ENCODE measurements at regions not wholly inside any gene's neighbourhood (a gene's known extent, or its start where the extent isn't known, plus 50 kb on each side); places are given as distances from the start of the nearest gene placed in this dataset.

GRCh38 chr5:116853992-116854391 lies 279.4 kb upstream of the SEMA6A start:
- Histone ChIP-seq H3K9me3 (ENCODE audit: low read length) (no peaks in the 10 kb centered on the region), H3K9me2 (ENCODE audit: insufficient read depth, low read length) (no peaks in the 10 kb centered on the region), H3K27ac (ENCODE audit: low read length) (no peak overlapping the region), H3K36me3 (ENCODE audit: insufficient read depth, low read length) (no peaks in the 10 kb centered on the region), H2AFZ (ENCODE audit: low read depth, low read length) (no peak overlapping the region), H3K27me3 (ENCODE audit: insufficient read depth, low read depth, low read length) (no peaks in the 10 kb centered on the region), H3F3A (ENCODE audit: insufficient read depth, low read length, poor library complexity, severe bottlenecking) (no peaks in the 10 kb centered on the region), H4K20me1 (ENCODE audit: insufficient read depth) (no peaks in the 10 kb centered on the region), H3K4me3 (ENCODE audit: low read length) (no peak overlapping the region), H3K9ac (ENCODE audit: low read length) (no peak overlapping the region), H3K79me2 (replicated peaks; ENCODE audit: insufficient read depth, low read length) (no peaks in the 10 kb centered on the region), H3K4me2 (ENCODE audit: low read length) (no peak overlapping the region)
- TF ChIP-seq TAF1 (IDR thresholded peaks at IDR 0.05; ENCODE audit: low read depth): no peak
- TF ChIP-seq POLR2AphosphoS5 (IDR thresholded peaks at IDR 0.05): no peak
- TF ChIP-seq EZH2 (IDR thresholded peaks at IDR 0.05; ENCODE audit: borderline replicate concordance, insufficient read depth, low read length, poor library complexity, severe bottlenecking): no peak
- no peak for TF ChIP-seq RAD21 (conservative IDR thresholded peaks at IDR 0.05)

DNA sequence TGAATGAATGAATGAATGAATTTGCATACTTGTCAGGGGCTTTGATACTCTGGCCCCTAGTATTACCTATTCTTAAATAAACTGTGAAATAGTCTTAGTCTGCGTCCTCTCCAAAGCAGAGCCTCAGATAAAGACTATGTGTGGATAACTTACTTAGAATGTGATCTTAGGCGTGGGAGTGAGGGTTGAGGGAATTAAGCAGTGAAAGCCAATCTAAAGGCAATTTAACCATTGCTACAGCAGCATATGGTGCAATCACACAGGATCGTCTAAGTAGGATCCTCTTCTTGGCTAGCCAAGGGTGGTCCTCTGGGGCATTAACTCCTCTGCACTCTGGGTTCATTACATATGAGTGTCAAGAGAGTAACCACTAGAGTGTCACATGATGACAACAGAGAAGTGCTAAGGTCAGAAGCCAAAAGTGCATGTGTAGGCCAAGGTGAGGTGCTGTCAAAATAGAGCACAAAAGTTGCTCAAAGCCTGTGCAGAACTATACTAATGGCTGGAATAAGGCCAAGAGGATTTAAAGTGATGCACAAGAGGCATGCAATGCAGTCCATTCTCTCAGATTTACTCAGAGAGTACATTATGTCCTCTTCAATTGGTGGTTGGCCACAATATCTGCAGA lies 274.4 kb upstream of the SEMA6A start:
- no peaks in the 10 kb centered on the region for H3F3A ChIP-seq (ENCODE audit: insufficient read depth, low read length, poor library complexity, severe bottlenecking)
- no peaks in the 10 kb centered on the region for H4K20me1 ChIP-seq (ENCODE audit: insufficient read depth)
- no peak overlapping the region for H3K27ac ChIP-seq (ENCODE audit: low read length)
- no peaks in the 10 kb centered on the region for H3K79me2 ChIP-seq (replicated peaks; ENCODE audit: insufficient read depth, low read length)
- H3K9ac ChIP-seq (ENCODE audit: low read length): no peak overlapping the region
- H3K4me2 ChIP-seq (ENCODE audit: low read length): no peak overlapping the region
- H3K27me3 ChIP-seq (ENCODE audit: insufficient read depth, low read depth, low read length): no peaks in the 10 kb centered on the region
- no peak for TF ChIP-seq EZH2 (IDR thresholded peaks at IDR 0.05; ENCODE audit: borderline replicate concordance, insufficient read depth, low read length, poor library complexity, severe bottlenecking)
- H3K9me2 ChIP-seq (ENCODE audit: insufficient read depth, low read length): no peaks in the 10 kb centered on the region
- no peak overlapping the region for H2AFZ ChIP-seq (ENCODE audit: low read depth, low read length)
- no peak overlapping the region for H3K4me3 ChIP-seq (ENCODE audit: low read length)
- no peaks in the 10 kb centered on the region for H3K9me3 ChIP-seq (ENCODE audit: low read length)
- H3K36me3 ChIP-seq (ENCODE audit: insufficient read depth, low read length): no peaks in the 10 kb centered on the region

DNA sequence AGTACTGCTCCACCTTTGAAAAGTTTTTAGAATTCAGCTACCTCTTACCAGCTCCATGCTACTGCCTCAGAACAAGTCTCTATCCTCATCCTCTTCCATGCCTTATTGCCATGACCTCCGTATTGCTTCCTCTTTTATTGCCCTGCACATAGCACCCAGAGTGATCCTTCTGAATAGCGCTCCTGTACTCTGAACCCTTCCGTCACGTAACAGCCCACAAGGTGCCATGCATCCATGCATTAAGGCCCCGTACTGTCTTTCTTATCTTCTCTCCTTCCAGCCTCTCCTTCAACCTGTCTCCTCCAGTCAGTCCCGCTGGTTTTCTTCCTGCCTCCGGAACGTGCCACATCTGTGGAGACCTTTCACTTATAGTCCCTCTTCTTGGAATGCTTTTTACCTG lies 273.3 kb upstream of the SEMA6A start:
- no peak overlapping the region for H2AFZ ChIP-seq (ENCODE audit: low read depth, low read length)
- H3K9me2 ChIP-seq (ENCODE audit: insufficient read depth, low read length): no peaks in the 10 kb centered on the region
- no peak for TF ChIP-seq POLR2AphosphoS5 (IDR thresholded peaks at IDR 0.05)
- no peak for TF ChIP-seq TAF1 (IDR thresholded peaks at IDR 0.05; ENCODE audit: low read depth)
- TF ChIP-seq, protein P1, sequence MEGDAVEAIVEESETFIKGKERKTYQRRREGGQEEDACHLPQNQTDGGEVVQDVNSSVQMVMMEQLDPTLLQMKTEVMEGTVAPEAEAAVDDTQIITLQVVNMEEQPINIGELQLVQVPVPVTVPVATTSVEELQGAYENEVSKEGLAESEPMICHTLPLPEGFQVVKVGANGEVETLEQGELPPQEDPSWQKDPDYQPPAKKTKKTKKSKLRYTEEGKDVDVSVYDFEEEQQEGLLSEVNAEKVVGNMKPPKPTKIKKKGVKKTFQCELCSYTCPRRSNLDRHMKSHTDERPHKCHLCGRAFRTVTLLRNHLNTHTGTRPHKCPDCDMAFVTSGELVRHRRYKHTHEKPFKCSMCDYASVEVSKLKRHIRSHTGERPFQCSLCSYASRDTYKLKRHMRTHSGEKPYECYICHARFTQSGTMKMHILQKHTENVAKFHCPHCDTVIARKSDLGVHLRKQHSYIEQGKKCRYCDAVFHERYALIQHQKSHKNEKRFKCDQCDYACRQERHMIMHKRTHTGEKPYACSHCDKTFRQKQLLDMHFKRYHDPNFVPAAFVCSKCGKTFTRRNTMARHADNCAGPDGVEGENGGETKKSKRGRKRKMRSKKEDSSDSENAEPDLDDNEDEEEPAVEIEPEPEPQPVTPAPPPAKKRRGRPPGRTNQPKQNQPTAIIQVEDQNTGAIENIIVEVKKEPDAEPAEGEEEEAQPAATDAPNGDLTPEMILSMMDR (IDR thresholded peaks at IDR 0.05; ENCODE audit: poor library complexity, severe bottlenecking): no peak
- no peak for TF ChIP-seq EZH2 (IDR thresholded peaks at IDR 0.05; ENCODE audit: borderline replicate concordance, insufficient read depth, low read length, poor library complexity, severe bottlenecking)
- no peak overlapping the region for H3K27ac ChIP-seq (ENCODE audit: low read length)
- H3K9ac ChIP-seq (ENCODE audit: low read length): no peak overlapping the region
- H3K79me2 ChIP-seq (replicated peaks; ENCODE audit: insufficient read depth, low read length): no peaks in the 10 kb centered on the region
- H3K4me3 ChIP-seq (ENCODE audit: low read length): no peak overlapping the region
- no peaks in the 10 kb centered on the region for H3K36me3 ChIP-seq (ENCODE audit: insufficient read depth, low read length)
- no peaks in the 10 kb centered on the region for H4K20me1 ChIP-seq (ENCODE audit: insufficient read depth)
- H3K4me2 ChIP-seq (ENCODE audit: low read length): no peak overlapping the region
- H3K9me3 ChIP-seq (ENCODE audit: low read length): no peaks in the 10 kb centered on the region
- no peaks in the 10 kb centered on the region for H3F3A ChIP-seq (ENCODE audit: insufficient read depth, low read length, poor library complexity, severe bottlenecking)
- no peaks in the 10 kb centered on the region for H3K27me3 ChIP-seq (ENCODE audit: insufficient read depth, low read depth, low read length)

DNA sequence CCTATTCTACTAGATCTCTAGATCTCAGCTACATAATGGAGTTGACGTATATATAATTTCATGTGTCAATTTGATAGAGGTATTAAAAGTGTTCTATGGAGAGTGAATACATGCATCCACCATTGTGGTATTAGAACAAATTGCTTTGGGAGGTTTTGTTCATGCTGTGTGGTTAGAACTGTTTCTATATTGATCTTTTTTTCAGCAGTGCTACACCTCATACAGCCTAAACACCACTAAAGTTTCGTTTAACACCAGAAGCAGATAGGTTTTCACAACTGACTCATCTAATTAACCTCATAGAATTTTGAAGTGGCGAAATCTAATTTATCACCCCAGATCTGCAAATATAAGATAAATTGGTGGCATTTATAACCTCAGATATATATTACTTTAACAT lies 269.4 kb upstream of the SEMA6A start:
- Histone ChIP-seq H3K9me3 (ENCODE audit: low read length) (no peaks in the 10 kb centered on the region), H3K4me3 (ENCODE audit: low read length) (no peak overlapping the region), H3K9me2 (ENCODE audit: insufficient read depth, low read length) (no peaks in the 10 kb centered on the region), H3K9ac (ENCODE audit: low read length) (no peak overlapping the region), H3K4me2 (ENCODE audit: low read length) (no peak overlapping the region), H3F3A (ENCODE audit: insufficient read depth, low read length, poor library complexity, severe bottlenecking) (no peaks in the 10 kb centered on the region), H3K36me3 (ENCODE audit: insufficient read depth, low read length) (no peaks in the 10 kb centered on the region), H3K27me3 (ENCODE audit: insufficient read depth, low read depth, low read length) (no peaks in the 10 kb centered on the region), H3K79me2 (replicated peaks; ENCODE audit: insufficient read depth, low read length) (no peaks in the 10 kb centered on the region), H2AFZ (ENCODE audit: low read depth, low read length) (no peak overlapping the region), H4K20me1 (ENCODE audit: insufficient read depth) (no peaks in the 10 kb centered on the region), H3K27ac (ENCODE audit: low read length) (no peak overlapping the region)
- TF ChIP-seq SMC3 (conservative IDR thresholded peaks at IDR 0.05; ENCODE audit: poor library complexity): no peak
